Liver (tissue), 7 donors: ENCODE measurements at regions not wholly inside any gene's neighbourhood (a gene's known extent, or its start where the extent isn't known, plus 50 kb on each side); places are given as distances from the start of the nearest gene placed in this dataset.

Experiments
- DNase-seq: peaks from one replicate; pipeline ENCODE4 v3.0.0-alpha.2; 2017; ENCODE audit warnings: low spot score
- H3K27ac ChIP-seq, 2 donors: one replicate each; pipeline ENCODE4 v1.7.0; 2013; ENCODE audit warnings: inconsistent platforms in 2 of 2, low read length in 2 of 2, control low read depth in 1 of 2, low read depth in 1 of 2, mild to moderate bottlenecking in 1 of 2
- H3K27me3 ChIP-seq, 4 donors: one replicate each; pipeline versions ENCODE4 v1.6.1 to v1.7.0; 2013; ENCODE audit warnings: low read length in 3 of 4, inconsistent platforms in 1 of 4, mild to moderate bottlenecking in 1 of 4, moderate library complexity in 1 of 4; ENCODE audit not compliant: control insufficient read depth in 4 of 4, insufficient read depth in 4 of 4
- H3K36me3 ChIP-seq, 4 donors: one replicate each; pipeline versions ENCODE4 v1.6.1 to v1.7.0; 2013; ENCODE audit warnings: low read length in 3 of 4, mild to moderate bottlenecking in 3 of 4, low read depth in 1 of 4, moderate library complexity in 1 of 4; ENCODE audit not compliant: control insufficient read depth in 4 of 4, insufficient read depth in 3 of 4
- H3K4me1 ChIP-seq, 4 donors: one replicate each; pipeline versions ENCODE4 v1.6.1 to v1.7.0; 2013; ENCODE audit warnings: low read length in 3 of 4, mild to moderate bottlenecking in 3 of 4, moderate library complexity in 1 of 4; ENCODE audit not compliant: control insufficient read depth in 4 of 4, insufficient read depth in 4 of 4
- H3K4me3 ChIP-seq, 3 donors: one replicate each; pipeline versions ENCODE4 v1.6.1 to v1.7.0; 2013; ENCODE audit warnings: low read length in 3 of 3, control low read depth in 1 of 3, low read depth in 1 of 3, mild to moderate bottlenecking in 1 of 3
- H3K9ac ChIP-seq, 2 donors: one replicate each; pipeline ENCODE4 v1.7.0; 2013; ENCODE audit warnings: low read length in 2 of 2, mild to moderate bottlenecking in 2 of 2, moderate library complexity in 2 of 2, control low read depth in 1 of 2, low read depth in 1 of 2
- H3K9me3 ChIP-seq, 4 donors: one replicate each; pipeline versions ENCODE4 v1.6.1 to v1.7.0; 2013; ENCODE audit warnings: low read length in 3 of 4; ENCODE audit not compliant: control insufficient read depth in 4 of 4
- ATF3 ChIP-seq: IDR thresholded peaks from 2 replicates; pipeline ENCODE4 v1.6.1; 2016; ENCODE audit warnings: antibody characterized with exemption
- CTCF ChIP-seq: fragments of 150-350 bp; IDR thresholded peaks from 2 replicates; pipeline ENCODE4 v1.5.1; 2017; ENCODE audit warnings: improper control_type of control experiment, low read depth, low read length; ENCODE audit not compliant: missing input control
- EGR1 ChIP-seq, 2 donors: IDR thresholded peaks; 2 replicates each; pipeline ENCODE4 v1.6.1; 2016 to 2018; ENCODE audit warnings: antibody characterized with exemption in 2 of 2, low read depth in 2 of 2
- FOXA1 ChIP-seq: IDR thresholded peaks from 2 replicates; pipeline ENCODE4 v1.6.1; 2016; ENCODE audit warnings: antibody characterized with exemption
- FOXA2 ChIP-seq: IDR thresholded peaks from 2 replicates; pipeline ENCODE4 v1.6.1; 2016; ENCODE audit warnings: antibody characterized with exemption
- GABPA ChIP-seq, 2 donors: IDR thresholded peaks in 1 of 2; conservative IDR thresholded peaks in 1 of 2; 2 replicates each; pipeline ENCODE4 v1.6.1; 2016; ENCODE audit warnings: antibody characterized with exemption in 2 of 2, mild to moderate bottlenecking in 1 of 2, moderate library complexity in 1 of 2
- HNF4A ChIP-seq, 2 donors: conservative IDR thresholded peaks; 2 replicates each; pipeline ENCODE4 v1.6.1; 2016; ENCODE audit warnings: antibody characterized with exemption in 2 of 2, mild to moderate bottlenecking in 2 of 2
- HNF4G ChIP-seq: IDR thresholded peaks from 2 replicates; pipeline ENCODE4 v1.6.1; 2016; ENCODE audit warnings: antibody characterized with exemption
- JUND ChIP-seq, 2 donors: IDR thresholded peaks; 2 replicates each; pipeline ENCODE4 v1.6.1; 2016; ENCODE audit warnings: antibody characterized with exemption in 2 of 2
- MAX ChIP-seq: IDR thresholded peaks from 2 replicates; pipeline ENCODE4 v1.6.1; 2016; ENCODE audit warnings: antibody characterized with exemption
- NR2F2 ChIP-seq: IDR thresholded peaks from 2 replicates; pipeline ENCODE4 v1.6.1; 2016; ENCODE audit warnings: antibody characterized with exemption
- RAD21 ChIP-seq, 2 donors: IDR thresholded peaks; 2 replicates each; pipeline ENCODE4 v1.6.1; 2016; ENCODE audit warnings: antibody characterized with exemption in 2 of 2, mild to moderate bottlenecking in 2 of 2
- RXRA ChIP-seq, 2 donors: IDR thresholded peaks; 2 replicates each; pipeline ENCODE4 v1.6.1; 2017 to 2018; ENCODE audit warnings: antibody characterized with exemption in 2 of 2, mild to moderate bottlenecking in 1 of 2
- SP1 ChIP-seq: IDR thresholded peaks from 2 replicates; pipeline ENCODE4 v1.6.1; 2018; ENCODE audit warnings: antibody characterized with exemption, mild to moderate bottlenecking
- TAF1 ChIP-seq: conservative IDR thresholded peaks from 2 replicates; pipeline ENCODE4 v1.6.1; 2016; ENCODE audit warnings: antibody characterized with exemption, mild to moderate bottlenecking
- YY1 ChIP-seq: IDR thresholded peaks from 2 replicates; pipeline ENCODE4 v1.6.1; 2016; ENCODE audit warnings: antibody characterized with exemption, mild to moderate bottlenecking
- ZBTB33 ChIP-seq: IDR thresholded peaks from 2 replicates; pipeline ENCODE4 v1.6.1; 2016; ENCODE audit warnings: antibody characterized with exemption
- donor health status: healthy.
- donor health status: healthy.
- donor health status: healthy.
- donor health status: healthy.

- H3K4me1 ChIP-seq, result no peaks in the 10 kb centered on the region
Observed at GRCh38 chr6:74103417-74103816, 407.4 kb downstream of the CD109 start.

GRCh38 chr6:74100719-74101287 is 404.8 kb downstream of the CD109 start:
- H3K9me3 ChIP-seq, result no peaks in the 10 kb centered on the region
- H3K4me3 ChIP-seq, result no peak overlapping the region
- H3K9ac ChIP-seq, result no peak overlapping the region
- no peak overlapping the region for H3K27ac ChIP-seq
- H3K36me3 ChIP-seq, result no peaks in the 10 kb centered on the region
- H3K27me3 ChIP-seq, result no peaks in the 10 kb centered on the region
- no peaks in the 10 kb centered on the region for H3K4me1 ChIP-seq
- DNase-seq, result no peak
- TF ChIP-seq HNF4A (conservative IDR thresholded peaks at IDR 0.05) (no peak), MAX (no peak), FOXA1 (no peak), RXRA (IDR thresholded peaks at IDR 0.05) (no peak), YY1 (no peak), FOXA2 (no peak), TAF1 (no peak), JUND (IDR thresholded peaks at IDR 0.05) (no peak), SP1 (no peak), CTCF (no peak), HNF4G (no peak), ATF3 (no peak)

More at GRCh38 chr6:74103417-74103816, 407.4 kb downstream of the CD109 start:
- Histone ChIP-seq H3K9ac (no peak overlapping the region), H3K9me3 (no peaks in the 10 kb centered on the region), H3K4me3 (no peak overlapping the region), H3K36me3 (no peaks in the 10 kb centered on the region), H3K27ac (no peak overlapping the region), H3K27me3 (no peaks in the 10 kb centered on the region)
- TF ChIP-seq MAX (no peak), GABPA (IDR thresholded peaks at IDR 0.05 in 1 of 2, conservative IDR thresholded peaks at IDR 0.05 in 1 of 2) (no peak), ZBTB33 (no peak), TAF1 (no peak), JUND (IDR thresholded peaks at IDR 0.05) (no peak), SP1 (no peak), RAD21 (IDR thresholded peaks at IDR 0.05) (no peak), FOXA2 (no peak), YY1 (no peak), FOXA1 (no peak), NR2F2 (no peak), ATF3 (no peak), HNF4A (conservative IDR thresholded peaks at IDR 0.05) (no peak), RXRA (IDR thresholded peaks at IDR 0.05) (no peak), EGR1 (IDR thresholded peaks at IDR 0.05; ENCODE audit: low read depth in 2 of 2) (no peak), HNF4G (no peak), CTCF (no peak)
- no peak for DNase-seq
